Ishikawa (cell line): ENCODE measurements at regions not wholly inside any gene's neighbourhood (a gene's known extent, or its start where the extent isn't known, plus 50 kb on each side); places are given as distances from the start of the nearest gene placed in this dataset.

Source experiments
- CEBPB ChIP-seq: IDR thresholded peaks from 2 replicates; pipeline ENCODE4 v1.6.1; 2012
- CREB1 ChIP-seq: IDR thresholded peaks from 2 replicates; pipeline ENCODE4 v1.6.1; 2012; ENCODE audit warnings: low read depth
- EGR1 ChIP-seq: IDR thresholded peaks from 2 replicates; pipeline ENCODE4 v1.6.1; 2012
- EP300 ChIP-seq: IDR thresholded peaks from 2 replicates; pipeline ENCODE4 v1.6.1; 2012; ENCODE audit warnings: borderline replicate concordance
- FOXM1 ChIP-seq: IDR thresholded peaks from 2 replicates; pipeline ENCODE4 v1.6.1; 2012; ENCODE audit warnings: low read depth, borderline replicate concordance
- MAX ChIP-seq: IDR thresholded peaks from 2 replicates; pipeline ENCODE4 v1.6.1; 2012
- NFIC ChIP-seq: IDR thresholded peaks from 2 replicates; pipeline ENCODE4 v1.6.1; 2012
- RAD21 ChIP-seq: IDR thresholded peaks from 2 replicates; pipeline ENCODE4 v1.6.1; 2012; ENCODE audit warnings: low read depth
- TAF1 ChIP-seq: IDR thresholded peaks from 2 replicates; pipeline ENCODE4 v1.6.1; 2012; ENCODE audit warnings: low read depth, mild to moderate bottlenecking
- TCF12 ChIP-seq: IDR thresholded peaks from 2 replicates; pipeline ENCODE4 v1.6.1; 2012; ENCODE audit warnings: low read depth
- TEAD4 ChIP-seq: IDR thresholded peaks from 2 replicates; pipeline ENCODE4 v1.6.1; 2012
- YY1 ChIP-seq: IDR thresholded peaks from 2 replicates; pipeline ENCODE4 v1.6.1; 2012; ENCODE audit warnings: low read depth
- ZBTB7A ChIP-seq: IDR thresholded peaks from 2 replicates; pipeline ENCODE4 v1.6.1; 2012; ENCODE audit warnings: low read depth
- TF ChIP-seq, protein P1 (sequence below): IDR thresholded peaks from 2 replicates; pipeline ENCODE4 v1.6.1; 2012
- TF ChIP-seq, protein P2 (sequence below): IDR thresholded peaks from 2 replicates; pipeline ENCODE4 v1.6.1; 2012; ENCODE audit warnings: low read depth, mild to moderate bottlenecking

DNA sequence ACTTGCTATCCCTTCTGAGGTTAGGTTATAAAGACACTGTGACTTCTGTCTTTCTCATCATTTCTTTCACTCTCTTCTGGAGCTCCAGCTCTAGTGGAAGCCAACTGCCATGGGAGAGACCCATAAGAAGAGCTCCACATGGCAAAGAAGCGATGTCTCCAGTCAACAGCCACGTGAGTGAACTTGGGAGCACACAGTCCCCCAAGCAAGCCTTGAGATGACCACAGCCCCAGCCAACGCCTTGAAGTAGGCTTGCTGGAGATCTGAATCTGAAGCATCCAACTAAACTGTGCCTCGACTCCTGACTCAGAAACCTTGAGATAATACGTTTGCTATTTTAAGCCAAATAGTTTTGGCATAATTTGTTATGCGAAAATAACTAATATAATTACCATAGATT lies 181.7 kb upstream of the GDF10 start:
- TF ChIP-seq, protein P1, sequence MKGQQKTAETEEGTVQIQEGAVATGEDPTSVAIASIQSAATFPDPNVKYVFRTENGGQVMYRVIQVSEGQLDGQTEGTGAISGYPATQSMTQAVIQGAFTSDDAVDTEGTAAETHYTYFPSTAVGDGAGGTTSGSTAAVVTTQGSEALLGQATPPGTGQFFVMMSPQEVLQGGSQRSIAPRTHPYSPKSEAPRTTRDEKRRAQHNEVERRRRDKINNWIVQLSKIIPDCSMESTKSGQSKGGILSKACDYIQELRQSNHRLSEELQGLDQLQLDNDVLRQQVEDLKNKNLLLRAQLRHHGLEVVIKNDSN, result no peak
- no peak for TF ChIP-seq TAF1
- TF ChIP-seq NFIC, result no peak
- TF ChIP-seq MAX, result no peak
- no peak for TF ChIP-seq YY1
- no peak for TF ChIP-seq FOXM1
- no peak for TF ChIP-seq RAD21
- TF ChIP-seq CREB1, result no peak
- TF ChIP-seq TEAD4, result no peak
- no peak for TF ChIP-seq TCF12
- no peak for TF ChIP-seq EGR1
- TF ChIP-seq, protein P2, sequence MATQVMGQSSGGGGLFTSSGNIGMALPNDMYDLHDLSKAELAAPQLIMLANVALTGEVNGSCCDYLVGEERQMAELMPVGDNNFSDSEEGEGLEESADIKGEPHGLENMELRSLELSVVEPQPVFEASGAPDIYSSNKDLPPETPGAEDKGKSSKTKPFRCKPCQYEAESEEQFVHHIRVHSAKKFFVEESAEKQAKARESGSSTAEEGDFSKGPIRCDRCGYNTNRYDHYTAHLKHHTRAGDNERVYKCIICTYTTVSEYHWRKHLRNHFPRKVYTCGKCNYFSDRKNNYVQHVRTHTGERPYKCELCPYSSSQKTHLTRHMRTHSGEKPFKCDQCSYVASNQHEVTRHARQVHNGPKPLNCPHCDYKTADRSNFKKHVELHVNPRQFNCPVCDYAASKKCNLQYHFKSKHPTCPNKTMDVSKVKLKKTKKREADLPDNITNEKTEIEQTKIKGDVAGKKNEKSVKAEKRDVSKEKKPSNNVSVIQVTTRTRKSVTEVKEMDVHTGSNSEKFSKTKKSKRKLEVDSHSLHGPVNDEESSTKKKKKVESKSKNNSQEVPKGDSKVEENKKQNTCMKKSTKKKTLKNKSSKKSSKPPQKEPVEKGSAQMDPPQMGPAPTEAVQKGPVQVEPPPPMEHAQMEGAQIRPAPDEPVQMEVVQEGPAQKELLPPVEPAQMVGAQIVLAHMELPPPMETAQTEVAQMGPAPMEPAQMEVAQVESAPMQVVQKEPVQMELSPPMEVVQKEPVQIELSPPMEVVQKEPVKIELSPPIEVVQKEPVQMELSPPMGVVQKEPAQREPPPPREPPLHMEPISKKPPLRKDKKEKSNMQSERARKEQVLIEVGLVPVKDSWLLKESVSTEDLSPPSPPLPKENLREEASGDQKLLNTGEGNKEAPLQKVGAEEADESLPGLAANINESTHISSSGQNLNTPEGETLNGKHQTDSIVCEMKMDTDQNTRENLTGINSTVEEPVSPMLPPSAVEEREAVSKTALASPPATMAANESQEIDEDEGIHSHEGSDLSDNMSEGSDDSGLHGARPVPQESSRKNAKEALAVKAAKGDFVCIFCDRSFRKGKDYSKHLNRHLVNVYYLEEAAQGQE, result no peak
- no peak for TF ChIP-seq ZBTB7A
- TF ChIP-seq EP300, result no peak
- no peak for TF ChIP-seq CEBPB

GRCh38 chr10:47121336-47121735 lies 178.7 kb upstream of the GDF10 start:
- TF ChIP-seq, protein P1, result no peak

GRCh38 chr10:47123716-47124288 lies 176.2 kb upstream of the GDF10 start:
- no peak for TF ChIP-seq TCF12

GRCh38 chr10:47127188-47127785 lies 172.7 kb upstream of the GDF10 start:
- no peak for TF ChIP-seq ZBTB7A
- TF ChIP-seq, protein P1, result no peak
- TF ChIP-seq YY1, result no peak
- TF ChIP-seq TAF1, result no peak
- TF ChIP-seq NFIC, result no peak
- TF ChIP-seq FOXM1, result no peak
- TF ChIP-seq EP300, result no peak

- no peak for TF ChIP-seq MAX
- TF ChIP-seq YY1, result no peak
- TF ChIP-seq EP300, result no peak
- no peak for TF ChIP-seq ZBTB7A
- no peak for TF ChIP-seq TCF12
- TF ChIP-seq TEAD4, result no peak
- TF ChIP-seq, protein P2, result no peak
- no peak for TF ChIP-seq CREB1
- no peak for TF ChIP-seq RAD21
- no peak for TF ChIP-seq CEBPB
- no peak for TF ChIP-seq NFIC
- TF ChIP-seq TAF1, result no peak
- TF ChIP-seq, protein P1, result no peak
- TF ChIP-seq FOXM1, result no peak
- no peak for TF ChIP-seq EGR1
Measured at GRCh38 chr10:47130491-47130890, 169.5 kb upstream of the GDF10 start.
